ENCODE measurements at regions not wholly inside any gene's neighbourhood (a gene's known extent, or its start where the extent isn't known, plus 50 kb on each side); places are given as distances from the start of the nearest gene placed in this dataset.

GRCh38 chr1:163013826-163014600 is 55.1 kb upstream of the RGS4 start:
- DNase-seq (ENCODE audit: low read depth in 4 of 4, low spot score in 2 of 4), result no peak

GRCh38 chr1:163006051-163006834 is 62.9 kb upstream of the RGS4 start:
- no peak for DNase-seq (ENCODE audit: low read depth in 4 of 4, low spot score in 2 of 4)

- no peak for DNase-seq (ENCODE audit: low read depth in 4 of 4, low spot score in 2 of 4)
Measured at GRCh38 chr1:162997499-162998285, 71.5 kb upstream of the RGS4 start.

GRCh38 chr1:162996261-162996660 is 72.9 kb upstream of the RGS4 start:
- no peak for DNase-seq (ENCODE audit: low read depth in 4 of 4, low spot score in 2 of 4)

GRCh38 chr1:162994921-162995320 is 74.2 kb upstream of the RGS4 start:
- DNase-seq (ENCODE audit: low read depth in 4 of 4, low spot score in 2 of 4), result no peak

- DNase-seq (ENCODE audit: low read depth in 4 of 4, low spot score in 2 of 4), result no peak
Measured at GRCh38 chr1:162993846-162994245, 75.3 kb upstream of the RGS4 start.

- DNase-seq (ENCODE audit: low read depth in 4 of 4, low spot score in 2 of 4), result no peak
Measured at GRCh38 chr1:162992945-162993344, 76.2 kb upstream of the RGS4 start.

GRCh38 chr1:162991444-162991843 is 77.7 kb upstream of the RGS4 start:
- DNase-seq (ENCODE audit: low read depth in 4 of 4, low spot score in 2 of 4), result no peak

GRCh38 chr1:162990665-162991064 is 78.5 kb upstream of the RGS4 start:
- DNase-seq (ENCODE audit: low read depth in 4 of 4, low spot score in 2 of 4), result no peak

GRCh38 chr1:162988869-162989268 is 80.3 kb upstream of the RGS4 start:
- DNase-seq (ENCODE audit: low read depth in 4 of 4, low spot score in 2 of 4), result no peak

GRCh38 chr1:162987866-162988265 is 81.3 kb upstream of the RGS4 start:
- DNase-seq (ENCODE audit: low read depth in 4 of 4, low spot score in 2 of 4), result no peak

GRCh38 chr1:162985816-162986435 is 83.2 kb upstream of the RGS4 start:
- no peak for DNase-seq (ENCODE audit: low read depth in 4 of 4, low spot score in 2 of 4)

- DNase-seq (ENCODE audit: low read depth in 4 of 4, low spot score in 2 of 4), result no peak
Measured at GRCh38 chr1:162984699-162985098, 84.5 kb upstream of the RGS4 start.

- no peak for DNase-seq (ENCODE audit: low read depth in 4 of 4, low spot score in 2 of 4)
Measured at GRCh38 chr1:162983671-162984425, 85.3 kb upstream of the RGS4 start.

- no peak for DNase-seq (ENCODE audit: low read depth in 4 of 4, low spot score in 2 of 4)
Measured at GRCh38 chr1:162982364-162982763, 86.8 kb upstream of the RGS4 start.

- DNase-seq (ENCODE audit: low read depth in 4 of 4, low spot score in 2 of 4), result no peak
Measured at GRCh38 chr1:162977944-162978568, 91.1 kb upstream of the RGS4 start.

- DNase-seq (ENCODE audit: low read depth in 4 of 4, low spot score in 2 of 4), result no peak
Measured at GRCh38 chr1:162976628-162977027, 92.5 kb upstream of the RGS4 start.

GRCh38 chr1:162974810-162975209 is 94.4 kb upstream of the RGS4 start:
- DNase-seq (ENCODE audit: low read depth in 4 of 4, low spot score in 2 of 4), result no peak

GRCh38 chr1:162973381-162973795 is 95.8 kb upstream of the RGS4 start:
- no peak for DNase-seq (ENCODE audit: low read depth in 4 of 4, low spot score in 2 of 4)

GRCh38 chr1:162972773-162973172 is 96.4 kb upstream of the RGS4 start:
- DNase-seq (ENCODE audit: low read depth in 4 of 4, low spot score in 2 of 4), result no peak

Data from left renal cortex interstitium (tissue), 4 donors.